22Rv1 (cell line): ENCODE measurements at regions not wholly inside any gene's neighbourhood (a gene's known extent, or its start where the extent isn't known, plus 50 kb on each side); places are given as distances from the start of the nearest gene placed in this dataset.

Experiments
- ZFX ChIP-seq: fragments of 450-650 bp; IDR thresholded peaks from 2 replicates; pipeline ENCODE4 v1.6.1; 2017; ENCODE audit warnings: antibody characterized with exemption, borderline replicate concordance
- TF ChIP-seq, protein P1 (sequence below): fragments of 450-650 bp; IDR thresholded peaks from 2 replicates; pipeline ENCODE4 v1.5.1; 2017; ENCODE audit warnings: mild to moderate bottlenecking

GRCh38 chr18:71850602-71851001 is 693.5 kb downstream of the CBLN2 start:
- TF ChIP-seq, protein P1, sequence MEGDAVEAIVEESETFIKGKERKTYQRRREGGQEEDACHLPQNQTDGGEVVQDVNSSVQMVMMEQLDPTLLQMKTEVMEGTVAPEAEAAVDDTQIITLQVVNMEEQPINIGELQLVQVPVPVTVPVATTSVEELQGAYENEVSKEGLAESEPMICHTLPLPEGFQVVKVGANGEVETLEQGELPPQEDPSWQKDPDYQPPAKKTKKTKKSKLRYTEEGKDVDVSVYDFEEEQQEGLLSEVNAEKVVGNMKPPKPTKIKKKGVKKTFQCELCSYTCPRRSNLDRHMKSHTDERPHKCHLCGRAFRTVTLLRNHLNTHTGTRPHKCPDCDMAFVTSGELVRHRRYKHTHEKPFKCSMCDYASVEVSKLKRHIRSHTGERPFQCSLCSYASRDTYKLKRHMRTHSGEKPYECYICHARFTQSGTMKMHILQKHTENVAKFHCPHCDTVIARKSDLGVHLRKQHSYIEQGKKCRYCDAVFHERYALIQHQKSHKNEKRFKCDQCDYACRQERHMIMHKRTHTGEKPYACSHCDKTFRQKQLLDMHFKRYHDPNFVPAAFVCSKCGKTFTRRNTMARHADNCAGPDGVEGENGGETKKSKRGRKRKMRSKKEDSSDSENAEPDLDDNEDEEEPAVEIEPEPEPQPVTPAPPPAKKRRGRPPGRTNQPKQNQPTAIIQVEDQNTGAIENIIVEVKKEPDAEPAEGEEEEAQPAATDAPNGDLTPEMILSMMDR = no peak
- no peak for TF ChIP-seq ZFX
